Body of pancreas (tissue), 4 donors: ENCODE measurements at regions not wholly inside any gene's neighbourhood (a gene's known extent, or its start where the extent isn't known, plus 50 kb on each side); places are given as distances from the start of the nearest gene placed in this dataset.

Experiments
- POLR2A ChIP-seq, 3 donors: fragments of 450-650 bp; IDR thresholded peaks; one replicate each; pipeline ENCODE4 v1.6.1; 2016; ENCODE audit warnings: antibody characterized with exemption in 3 of 3, mild to moderate bottlenecking in 2 of 3
- TF ChIP-seq, protein P1 (sequence below), 7 experiments: fragments of 450-650 bp in 4 of 7; fragments of 200-600 bp in 3 of 7; sonication (generic) in 3 of 7; IDR thresholded peaks; one replicate each; pipeline ENCODE4 v1.5.1; 2016 to 2019; ENCODE audit warnings: antibody characterized with exemption in 7 of 7

DNA sequence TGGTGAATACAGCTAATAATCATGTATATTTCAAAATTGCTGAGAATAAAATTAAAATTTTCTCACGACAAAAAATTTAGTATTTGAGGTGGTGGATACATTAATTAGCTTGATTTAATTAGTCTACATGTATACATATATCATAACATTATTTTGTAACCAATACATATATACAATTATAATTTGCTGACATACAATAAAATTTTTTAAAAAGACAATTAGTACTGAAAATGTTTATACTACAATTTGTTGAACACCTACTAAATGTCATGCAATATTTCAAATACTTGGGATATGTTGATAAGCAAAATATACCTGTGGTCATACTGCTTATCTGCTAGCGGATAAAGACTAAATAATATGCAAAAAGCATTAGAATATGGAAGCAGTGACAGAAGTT is 586.5 kb downstream of the SLITRK6 start:
- TF ChIP-seq, protein P1, sequence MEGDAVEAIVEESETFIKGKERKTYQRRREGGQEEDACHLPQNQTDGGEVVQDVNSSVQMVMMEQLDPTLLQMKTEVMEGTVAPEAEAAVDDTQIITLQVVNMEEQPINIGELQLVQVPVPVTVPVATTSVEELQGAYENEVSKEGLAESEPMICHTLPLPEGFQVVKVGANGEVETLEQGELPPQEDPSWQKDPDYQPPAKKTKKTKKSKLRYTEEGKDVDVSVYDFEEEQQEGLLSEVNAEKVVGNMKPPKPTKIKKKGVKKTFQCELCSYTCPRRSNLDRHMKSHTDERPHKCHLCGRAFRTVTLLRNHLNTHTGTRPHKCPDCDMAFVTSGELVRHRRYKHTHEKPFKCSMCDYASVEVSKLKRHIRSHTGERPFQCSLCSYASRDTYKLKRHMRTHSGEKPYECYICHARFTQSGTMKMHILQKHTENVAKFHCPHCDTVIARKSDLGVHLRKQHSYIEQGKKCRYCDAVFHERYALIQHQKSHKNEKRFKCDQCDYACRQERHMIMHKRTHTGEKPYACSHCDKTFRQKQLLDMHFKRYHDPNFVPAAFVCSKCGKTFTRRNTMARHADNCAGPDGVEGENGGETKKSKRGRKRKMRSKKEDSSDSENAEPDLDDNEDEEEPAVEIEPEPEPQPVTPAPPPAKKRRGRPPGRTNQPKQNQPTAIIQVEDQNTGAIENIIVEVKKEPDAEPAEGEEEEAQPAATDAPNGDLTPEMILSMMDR (IDR thresholded peaks at IDR 0.05) = no peak
- no peak for TF ChIP-seq POLR2A (IDR thresholded peaks at IDR 0.05)
